GM23338 (cell line): ENCODE measurements at regions not wholly inside any gene's neighbourhood (a gene's known extent, or its start where the extent isn't known, plus 50 kb on each side); places are given as distances from the start of the nearest gene placed in this dataset.

ENCODE experiments used
- ATAC-seq: fragments of 200-7000 bp; cut with Tn5 transposase; 3 replicates; pipeline ENCODE4 v1.9.1; 2020
- DNase-seq: peaks from one replicate; pipeline ENCODE4 v3.0.0-alpha.2; 2015; ENCODE audit warnings: low spot score
- H2AFZ ChIP-seq: fragments of 200-600 bp; sonication (generic); 2 replicates; pipeline ENCODE4 v1.8.0; 2016; ENCODE audit warnings: antibody characterized with exemption, mild to moderate bottlenecking, moderate library complexity
- H3F3A ChIP-seq: fragments of 200-600 bp; sonication (generic); replicated peaks from 2 replicates; pipeline ENCODE4 v1.8.0; 2017; ENCODE audit warnings: antibody characterized with exemption, mixed run types, low read depth
- H3K27ac ChIP-seq: fragments of 200-600 bp; sonication (generic); 2 replicates; pipeline ENCODE4 v1.6.1; 2016; ENCODE audit warnings: low read depth
- H3K27me3 ChIP-seq: fragments of 200-600 bp; sonication (generic); 2 replicates; pipeline ENCODE4 v1.8.0; 2016; ENCODE audit warnings: mild to moderate bottlenecking, mixed run types, moderate library complexity; ENCODE audit not compliant: insufficient read depth
- H3K36me3 ChIP-seq: fragments of 200-600 bp; sonication (generic); 2 replicates; pipeline ENCODE4 v1.8.0; 2016; ENCODE audit warnings: mild to moderate bottlenecking; ENCODE audit not compliant: insufficient read depth
- H3K4me1 ChIP-seq: fragments of 200-600 bp; sonication (generic); 2 replicates; pipeline ENCODE4 v1.8.0; 2016; ENCODE audit warnings: mild to moderate bottlenecking, moderate library complexity; ENCODE audit not compliant: insufficient read depth
- H3K4me2 ChIP-seq: fragments of 200-600 bp; sonication (generic); 2 replicates; pipeline ENCODE4 v1.7.1; 2017; ENCODE audit warnings: mixed run types
- H3K4me3 ChIP-seq: fragments of 200-600 bp; sonication (generic); 2 replicates; pipeline ENCODE4 v1.6.1; 2016; ENCODE audit warnings: mixed run types
- H3K79me2 ChIP-seq: fragments of 200-600 bp; sonication (generic); replicated peaks from 2 replicates; pipeline ENCODE4 v1.8.0; 2017; ENCODE audit warnings: mild to moderate bottlenecking; ENCODE audit not compliant: insufficient read depth
- H3K9me2 ChIP-seq: fragments of 200-600 bp; sonication (generic); 2 replicates; pipeline ENCODE4 v1.8.0; 2017; ENCODE audit not compliant: insufficient read depth
- H4K20me1 ChIP-seq: fragments of 200-600 bp; sonication (generic); replicated peaks from 2 replicates; pipeline ENCODE4 v1.8.0; 2017; ENCODE audit warnings: mild to moderate bottlenecking; ENCODE audit not compliant: insufficient read depth
- H3K27ac Mint-ChIP-seq: 2 replicates; pipeline ENCODE4 v1.8.0; 2020; ENCODE audit warnings: inconsistent platforms, mild to moderate bottlenecking, moderate library complexity, mixed read lengths
- H3K27me3 Mint-ChIP-seq: 3 replicates; pipeline ENCODE4 v1.8.0; 2022; ENCODE audit warnings: low read depth, mild to moderate bottlenecking, moderate library complexity, mixed read lengths, inconsistent platforms; ENCODE audit not compliant: insufficient read depth, poor library complexity
- H3K36me3 Mint-ChIP-seq: 3 replicates; pipeline ENCODE4 v1.8.0; 2021; ENCODE audit warnings: low read depth, mild to moderate bottlenecking, inconsistent platforms, moderate library complexity, mixed read lengths
- H3K4me1 Mint-ChIP-seq: 3 replicates; pipeline ENCODE4 v1.8.0; 2020; ENCODE audit warnings: mild to moderate bottlenecking, inconsistent platforms, mixed read lengths
- H3K4me3 Mint-ChIP-seq: 3 replicates; pipeline ENCODE4 v1.8.0; 2021; ENCODE audit warnings: moderate library complexity, mild to moderate bottlenecking, inconsistent platforms, mixed read lengths
- H3K9me3 Mint-ChIP-seq: 3 replicates; pipeline ENCODE4 v1.8.0; 2020; ENCODE audit warnings: moderate library complexity, mild to moderate bottlenecking, inconsistent platforms, mixed read lengths
- EZH2 ChIP-seq: fragments of 200-600 bp; sonication (generic); IDR thresholded peaks from one replicate; pipeline ENCODE4 v1.8.0; 2017; ENCODE audit warnings: antibody characterized with exemption, mild to moderate bottlenecking, low read depth; ENCODE audit not compliant: unreplicated experiment
- JUNB ChIP-seq: IDR thresholded peaks from one replicate; pipeline ENCODE4 v1.6.1; 2016; ENCODE audit warnings: antibody characterized with exemption; ENCODE audit not compliant: unreplicated experiment
- NANOG ChIP-seq: IDR thresholded peaks from 2 replicates; pipeline ENCODE4 v1.6.1; 2016; ENCODE audit warnings: antibody characterized with exemption, borderline replicate concordance
- POLR2AphosphoS5 ChIP-seq: IDR thresholded peaks from 2 replicates; pipeline ENCODE4 v1.6.1; 2016; ENCODE audit warnings: antibody characterized with exemption, low read depth
- REST ChIP-seq: IDR thresholded peaks from one replicate; pipeline ENCODE4 v1.6.1; 2018; ENCODE audit warnings: antibody characterized with exemption; ENCODE audit not compliant: unreplicated experiment
- ZNF462 ChIP-seq: fragments of 250-450 bp; sonication (Bioruptor Pico); IDR thresholded peaks from 2 replicates; pipeline ENCODE4 v1.5.0; 2020; ENCODE audit warnings: mild to moderate bottlenecking, moderate library complexity

- Histone ChIP-seq H3F3A (no peaks in the 10 kb centered on the region), H2AFZ (no peak overlapping the region), H3K27ac (no peak overlapping the region), H3K9me2 (no peaks in the 10 kb centered on the region), H3K27me3 (no peaks in the 10 kb centered on the region), H3K4me2 (no peak overlapping the region), H4K20me1 (no peaks in the 10 kb centered on the region), H3K4me3 (no peak overlapping the region), H3K36me3 (no peaks in the 10 kb centered on the region), H3K79me2 (no peaks in the 10 kb centered on the region), H3K4me1 (no peaks in the 10 kb centered on the region)
- DNase-seq = no peak
- Mint-ChIP-seq H3K36me3 (no peaks in the 10 kb centered on the region), H3K9me3 (no peaks in the 10 kb centered on the region; the same call in 2 of the 3 replicates), H3K4me1 (0 out of 3 replicates have a peak, but pooled peaks cover 4% of the 10 kb centered on the region), H3K27ac (no peak overlapping the region), H3K4me3 (no peak overlapping the region), H3K27me3 (no peaks in the 10 kb centered on the region)
- TF ChIP-seq JUNB = no peak
- TF ChIP-seq REST = no peak
- no peak for TF ChIP-seq NANOG
- no peak for TF ChIP-seq POLR2AphosphoS5
- TF ChIP-seq ZNF462 (CRISPR knock-in tag) = no peak
- TF ChIP-seq EZH2 = no peak
- no peak for ATAC-seq
These were observed 109.0 kb upstream of the MAMLD1 start for GRCh38 chrX:150253959-150254620.
